ENCODE measurements at regions not wholly inside any gene's neighbourhood (a gene's known extent, or its start where the extent isn't known, plus 50 kb on each side); places are given as distances from the start of the nearest gene placed in this dataset.
"Not testable (repeated sequence)": the region's sequence is repeated elsewhere in the genome, so short reads cannot be mapped to it uniquely, and the experiment has no call there.

- Histone ChIP-seq H3K27ac (ENCODE audit: low read depth in 1 of 2, low read length in 1 of 2) (no peak overlapping the region), H3K4me1 (ENCODE audit: control insufficient read depth in 5 of 5, insufficient read depth in 5 of 5, low read length in 5 of 5) (peaks cover 0 to 9% (median 0%) of the 10 kb centered on the region in 5 donors), H3K9ac (ENCODE audit: insufficient read depth in 1 of 2, low read length in 2 of 2) (no peak overlapping the region), H3K4me3 (no peak overlapping the region), H3K36me3 (ENCODE audit: control insufficient read depth in 4 of 4, insufficient read depth in 4 of 4, low read length in 4 of 4) (no peaks in the 10 kb centered on the region), H3K9me3 (ENCODE audit: control insufficient read depth in 4 of 4, insufficient read depth in 3 of 4, low read length in 3 of 4) (no peaks in the 10 kb centered on the region), H3K27me3 (ENCODE audit: control insufficient read depth in 3 of 3, insufficient read depth in 3 of 3, low read length in 2 of 3) (no peaks in the 10 kb centered on the region)
- no peak for TF ChIP-seq CTCF (IDR thresholded peaks at IDR 0.05; ENCODE audit: control extremely low read depth, extremely low read depth)
- 87 to 91% methylated on average over 2 of the region's 2 CpGs for WGBS, 2 donors
- no peak for ATAC-seq (ENCODE audit: insufficient read depth, low FRiP score)
- DNase-seq = no peak
Measured at GRCh38 chr3:106440672-106441071, 571.9 kb upstream of the CBLB start.

- H3K4me3 ChIP-seq = no peak overlapping the region
- no peaks in the 10 kb centered on the region for H3K9me3 ChIP-seq (ENCODE audit: control insufficient read depth in 4 of 4, insufficient read depth in 3 of 4, low read length in 3 of 4)
- ATAC-seq (ENCODE audit: insufficient read depth, low FRiP score) = no peak
- TF ChIP-seq CTCF (IDR thresholded peaks at IDR 0.05; ENCODE audit: control extremely low read depth, extremely low read depth) = no peak
- H3K9ac ChIP-seq (ENCODE audit: insufficient read depth in 1 of 2, low read length in 2 of 2) = no peak overlapping the region
- H3K27ac ChIP-seq (ENCODE audit: low read depth in 1 of 2, low read length in 1 of 2) = no peak overlapping the region
- no peaks in the 10 kb centered on the region for H3K36me3 ChIP-seq (ENCODE audit: control insufficient read depth in 4 of 4, insufficient read depth in 4 of 4, low read length in 4 of 4)
- H3K27me3 ChIP-seq (ENCODE audit: control insufficient read depth in 3 of 3, insufficient read depth in 3 of 3, low read length in 2 of 3) = no peaks in the 10 kb centered on the region
- no peak for DNase-seq
- 64 to 76% methylated on average over 4 of the region's 4 CpGs for whole genome bisulfite sequencing, 2 donors
- H3K4me1 ChIP-seq (ENCODE audit: control insufficient read depth in 5 of 5, insufficient read depth in 5 of 5, low read length in 5 of 5) = peaks cover 0 to 13% (median 0%) of the 10 kb centered on the region in 5 donors
Measured at GRCh38 chr3:106446271-106446670, 577.5 kb upstream of the CBLB start.

- Histone ChIP-seq H3K27me3 (ENCODE audit: control insufficient read depth in 3 of 3, insufficient read depth in 3 of 3, low read length in 2 of 3) (no peaks in the 10 kb centered on the region), H3K36me3 (ENCODE audit: control insufficient read depth in 4 of 4, insufficient read depth in 4 of 4, low read length in 4 of 4) (no peaks in the 10 kb centered on the region), H3K9me3 (ENCODE audit: control insufficient read depth in 4 of 4, insufficient read depth in 3 of 4, low read length in 3 of 4) (no peaks in the 10 kb centered on the region), H3K9ac (ENCODE audit: insufficient read depth in 1 of 2, low read length in 2 of 2) (no peak overlapping the region), H3K27ac (ENCODE audit: low read depth in 1 of 2, low read length in 1 of 2) (no peak overlapping the region), H3K4me1 (ENCODE audit: control insufficient read depth in 5 of 5, insufficient read depth in 5 of 5, low read length in 5 of 5) (peaks cover 0 to 17% (median 0%) of the 10 kb centered on the region in 5 donors), H3K4me3 (no peak overlapping the region)
- no peak for TF ChIP-seq CTCF (IDR thresholded peaks at IDR 0.05; ENCODE audit: control extremely low read depth, extremely low read depth)
- no peak for DNase-seq
- no peak for ATAC-seq (ENCODE audit: insufficient read depth, low FRiP score)
Measured at GRCh38 chr3:106447723-106448301, 579.0 kb upstream of the CBLB start.

GRCh38 chr3:106448372-106448966, 579.7 kb upstream of the CBLB start:
- H3K4me3 ChIP-seq = not testable (repeated sequence)
- 91 to 96% methylated on average over 3 of the region's 3 CpGs for WGBS, 2 donors

More at GRCh38 chr3:106448372-106448966, 579.7 kb upstream of the CBLB start:
- not testable (repeated sequence) for DNase-seq; H3K9ac ChIP-seq (ENCODE audit: insufficient read depth in 1 of 2, low read length in 2 of 2); H3K36me3 ChIP-seq (ENCODE audit: control insufficient read depth in 4 of 4, insufficient read depth in 4 of 4, low read length in 4 of 4); ATAC-seq (ENCODE audit: insufficient read depth, low FRiP score); H3K9me3 ChIP-seq (ENCODE audit: control insufficient read depth in 4 of 4, insufficient read depth in 3 of 4, low read length in 3 of 4); H3K27me3 ChIP-seq (ENCODE audit: control insufficient read depth in 3 of 3, insufficient read depth in 3 of 3, low read length in 2 of 3); H3K27ac ChIP-seq (ENCODE audit: low read depth in 1 of 2, low read length in 1 of 2)
- H3K4me1 ChIP-seq (ENCODE audit: control insufficient read depth in 5 of 5, insufficient read depth in 5 of 5, low read length in 5 of 5) = peaks cover 0 to 17% (median 0%) of the 10 kb centered on the region in 5 donors
